ENCODE measurements at regions not wholly inside any gene's neighbourhood (a gene's known extent, or its start where the extent isn't known, plus 50 kb on each side); places are given as distances from the start of the nearest gene placed in this dataset.

GRCh38 chr2:198604599-198604998, 800.2 kb downstream of the PLCL1 start:
- TF ChIP-seq TAF1 (IDR thresholded peaks at IDR 0.05; ENCODE audit: low read depth) = no peak
- no peak for TF ChIP-seq YY1 (IDR thresholded peaks at IDR 0.05; ENCODE audit: low read depth)
- no peak for TF ChIP-seq EP300 (IDR thresholded peaks at IDR 0.05; ENCODE audit: borderline replicate concordance)
- TF ChIP-seq CEBPB (IDR thresholded peaks at IDR 0.05) = no peak
- TF ChIP-seq, protein P1, sequence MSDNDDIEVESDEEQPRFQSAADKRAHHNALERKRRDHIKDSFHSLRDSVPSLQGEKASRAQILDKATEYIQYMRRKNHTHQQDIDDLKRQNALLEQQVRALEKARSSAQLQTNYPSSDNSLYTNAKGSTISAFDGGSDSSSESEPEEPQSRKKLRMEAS (IDR thresholded peaks at IDR 0.05) = no peak
- no peak for TF ChIP-seq RAD21 (IDR thresholded peaks at IDR 0.05; ENCODE audit: low read depth)
- TF ChIP-seq, protein P2, sequence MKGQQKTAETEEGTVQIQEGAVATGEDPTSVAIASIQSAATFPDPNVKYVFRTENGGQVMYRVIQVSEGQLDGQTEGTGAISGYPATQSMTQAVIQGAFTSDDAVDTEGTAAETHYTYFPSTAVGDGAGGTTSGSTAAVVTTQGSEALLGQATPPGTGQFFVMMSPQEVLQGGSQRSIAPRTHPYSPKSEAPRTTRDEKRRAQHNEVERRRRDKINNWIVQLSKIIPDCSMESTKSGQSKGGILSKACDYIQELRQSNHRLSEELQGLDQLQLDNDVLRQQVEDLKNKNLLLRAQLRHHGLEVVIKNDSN (IDR thresholded peaks at IDR 0.05) = no peak
- TF ChIP-seq, protein P3, sequence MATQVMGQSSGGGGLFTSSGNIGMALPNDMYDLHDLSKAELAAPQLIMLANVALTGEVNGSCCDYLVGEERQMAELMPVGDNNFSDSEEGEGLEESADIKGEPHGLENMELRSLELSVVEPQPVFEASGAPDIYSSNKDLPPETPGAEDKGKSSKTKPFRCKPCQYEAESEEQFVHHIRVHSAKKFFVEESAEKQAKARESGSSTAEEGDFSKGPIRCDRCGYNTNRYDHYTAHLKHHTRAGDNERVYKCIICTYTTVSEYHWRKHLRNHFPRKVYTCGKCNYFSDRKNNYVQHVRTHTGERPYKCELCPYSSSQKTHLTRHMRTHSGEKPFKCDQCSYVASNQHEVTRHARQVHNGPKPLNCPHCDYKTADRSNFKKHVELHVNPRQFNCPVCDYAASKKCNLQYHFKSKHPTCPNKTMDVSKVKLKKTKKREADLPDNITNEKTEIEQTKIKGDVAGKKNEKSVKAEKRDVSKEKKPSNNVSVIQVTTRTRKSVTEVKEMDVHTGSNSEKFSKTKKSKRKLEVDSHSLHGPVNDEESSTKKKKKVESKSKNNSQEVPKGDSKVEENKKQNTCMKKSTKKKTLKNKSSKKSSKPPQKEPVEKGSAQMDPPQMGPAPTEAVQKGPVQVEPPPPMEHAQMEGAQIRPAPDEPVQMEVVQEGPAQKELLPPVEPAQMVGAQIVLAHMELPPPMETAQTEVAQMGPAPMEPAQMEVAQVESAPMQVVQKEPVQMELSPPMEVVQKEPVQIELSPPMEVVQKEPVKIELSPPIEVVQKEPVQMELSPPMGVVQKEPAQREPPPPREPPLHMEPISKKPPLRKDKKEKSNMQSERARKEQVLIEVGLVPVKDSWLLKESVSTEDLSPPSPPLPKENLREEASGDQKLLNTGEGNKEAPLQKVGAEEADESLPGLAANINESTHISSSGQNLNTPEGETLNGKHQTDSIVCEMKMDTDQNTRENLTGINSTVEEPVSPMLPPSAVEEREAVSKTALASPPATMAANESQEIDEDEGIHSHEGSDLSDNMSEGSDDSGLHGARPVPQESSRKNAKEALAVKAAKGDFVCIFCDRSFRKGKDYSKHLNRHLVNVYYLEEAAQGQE (IDR thresholded peaks at IDR 0.05; ENCODE audit: low read depth) = no peak
- no peak for TF ChIP-seq NFIC (IDR thresholded peaks at IDR 0.05)
- no peak for TF ChIP-seq CREB1 (IDR thresholded peaks at IDR 0.05; ENCODE audit: low read depth)

Measured in Ishikawa (cell line).